Esophagus muscularis mucosa (tissue), 4 donors: ENCODE measurements at regions not wholly inside any gene's neighbourhood (a gene's known extent, or its start where the extent isn't known, plus 50 kb on each side); places are given as distances from the start of the nearest gene placed in this dataset.

Experiments used
- CTCF ChIP-seq, 3 experiments: fragments of 200-600 bp in 2 of 3; fragments of 450-650 bp in 1 of 3; sonication (generic) in 2 of 3; IDR thresholded peaks; one replicate each; pipeline ENCODE4 v1.5.1; 2017 to 2019; ENCODE audit warnings: antibody characterized with exemption in 3 of 3, mild to moderate bottlenecking in 2 of 3, moderate library complexity in 1 of 3
- EP300 ChIP-seq: sonication (generic); formaldehyde crosslinking; IDR thresholded peaks from one replicate; pipeline ENCODE4 v1.6.1; 2017; ENCODE audit warnings: antibody characterized with exemption
- POLR2AphosphoS5 ChIP-seq, 2 donors: sonication (generic); formaldehyde crosslinking; IDR thresholded peaks; one replicate each; pipeline ENCODE4 v1.6.1; 2017; ENCODE audit warnings: antibody characterized with exemption in 2 of 2

- no peak for TF ChIP-seq CTCF (IDR thresholded peaks at IDR 0.05)
- no peak for TF ChIP-seq EP300
- no peak for TF ChIP-seq POLR2AphosphoS5 (IDR thresholded peaks at IDR 0.05)
Measured at GRCh38 chr5:18003312-18003711, 369.1 kb downstream of the TAF11L14 start.
